HG03460 (cell line): ENCODE measurements at regions not wholly inside any gene's neighbourhood (a gene's known extent, or its start where the extent isn't known, plus 50 kb on each side); places are given as distances from the start of the nearest gene placed in this dataset.
"Not testable (repeated sequence)": the region's sequence is repeated elsewhere in the genome, so short reads cannot be mapped to it uniquely, and the experiment has no call there.

ENCODE experiments used
- ATAC-seq: cut with Tn5 transposase; IDR thresholded peaks from one replicate; pipeline ENCODE4 v1.9.1; 2021; ENCODE audit not compliant: unreplicated experiment

GRCh38 chr1:228938537-228938901, 203.2 kb downstream of the RHOU start:
- no peak for ATAC-seq

GRCh38 chr1:228939001-228939691, 203.9 kb downstream of the RHOU start:
- ATAC-seq, result no peak

DNA sequence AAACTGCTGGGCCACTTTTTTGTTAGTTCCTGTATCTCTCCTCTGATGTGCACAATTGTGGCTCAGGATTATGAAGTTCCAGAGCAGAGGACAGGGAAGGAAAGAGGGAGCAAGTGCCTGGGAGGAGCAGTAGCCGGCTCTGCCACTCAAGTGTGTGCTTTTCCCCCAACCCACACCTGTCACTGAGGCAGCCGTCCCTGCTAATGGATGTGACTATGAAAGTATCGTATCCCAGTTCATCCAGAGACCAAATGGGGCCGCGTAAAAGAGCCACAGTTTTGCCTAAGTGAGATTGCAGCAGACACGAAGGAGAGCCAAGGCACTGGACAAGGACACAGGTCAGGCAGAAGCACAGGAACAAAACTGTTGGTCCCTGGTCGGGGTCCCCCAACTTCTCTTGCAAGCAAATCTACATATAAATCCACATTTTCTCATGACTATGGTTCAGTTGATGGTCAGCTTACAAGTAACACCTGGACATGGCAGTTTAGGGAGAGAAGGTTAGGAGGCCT, 204.7 kb downstream of the RHOU start:
- no peak for ATAC-seq

GRCh38 chr1:228940526-228940925, 205.2 kb downstream of the RHOU start:
- no peak for ATAC-seq

DNA sequence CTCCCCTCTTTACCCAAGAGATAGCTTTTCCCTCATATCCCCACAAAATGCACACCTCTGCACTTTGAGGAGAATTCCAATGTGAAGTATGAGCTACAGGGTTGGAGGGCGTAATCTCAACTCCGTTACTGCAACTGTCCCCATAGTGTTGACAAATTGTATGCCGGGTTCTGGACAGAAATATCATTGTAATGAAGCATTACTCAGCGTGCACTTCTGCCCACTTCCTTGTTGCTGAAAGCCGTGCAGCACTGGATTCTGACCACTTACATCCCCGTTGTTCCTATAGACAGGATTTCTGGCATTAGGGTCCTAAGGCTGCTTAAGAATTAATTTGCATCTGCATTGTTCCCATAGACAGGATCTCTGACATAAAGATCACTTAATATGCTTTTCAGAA, 205.6 kb downstream of the RHOU start:
- no peak for ATAC-seq

GRCh38 chr1:228941666-228942065, 206.4 kb downstream of the RHOU start:
- no peak for ATAC-seq

DNA sequence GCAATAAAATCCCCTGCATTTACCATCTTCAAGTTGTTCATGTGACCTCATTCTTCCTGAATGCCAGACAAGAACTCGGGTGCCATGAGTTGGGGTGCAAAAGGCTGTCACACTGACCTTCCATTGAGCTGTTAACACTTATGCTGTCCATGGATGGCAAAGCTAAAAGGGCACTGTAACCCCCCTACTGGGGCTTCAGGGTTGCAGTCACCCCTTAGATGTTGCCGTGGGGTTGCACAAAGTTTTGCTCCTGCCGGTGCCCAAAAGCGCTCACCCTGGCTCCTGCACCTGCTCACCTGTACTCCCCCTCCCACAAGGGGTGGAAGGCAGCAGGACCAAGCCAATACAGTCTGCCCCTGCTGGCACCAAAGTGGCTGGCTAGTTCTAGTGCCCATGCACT, 208.2 kb downstream of the RHOU start:
- no peak for ATAC-seq

- no peak for ATAC-seq
These were observed 209.0 kb downstream of the RHOU start for GRCh38 chr1:228944296-228944695.

DNA sequence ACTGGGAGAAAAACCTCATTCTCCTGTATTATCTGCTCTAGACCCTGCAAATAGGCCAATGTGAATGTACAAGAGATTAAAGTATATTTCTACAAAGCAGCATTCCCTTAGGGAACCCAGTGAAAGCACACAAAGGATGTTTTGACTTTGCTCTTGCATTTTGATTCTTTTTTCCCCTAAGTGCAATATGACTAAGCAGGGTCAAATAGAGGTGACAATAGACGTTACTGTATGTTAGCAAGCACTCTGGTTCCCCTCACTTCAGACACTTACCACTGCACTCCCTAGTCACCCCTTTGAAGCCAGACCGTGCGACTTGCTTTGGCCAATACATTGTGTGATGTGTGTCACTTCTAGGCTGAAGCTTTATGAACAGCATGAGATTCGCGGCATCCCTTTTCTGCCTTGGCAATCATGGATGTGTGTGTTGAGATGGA, 209.7 kb downstream of the RHOU start:
- no peak for ATAC-seq

- ATAC-seq, result no peak
These were observed 210.6 kb downstream of the RHOU start for GRCh38 chr1:228945885-228946284.

- ATAC-seq, result not testable (repeated sequence)
These were observed 214.3 kb downstream of the RHOU start for GRCh38 chr1:228949617-228950016.

DNA sequence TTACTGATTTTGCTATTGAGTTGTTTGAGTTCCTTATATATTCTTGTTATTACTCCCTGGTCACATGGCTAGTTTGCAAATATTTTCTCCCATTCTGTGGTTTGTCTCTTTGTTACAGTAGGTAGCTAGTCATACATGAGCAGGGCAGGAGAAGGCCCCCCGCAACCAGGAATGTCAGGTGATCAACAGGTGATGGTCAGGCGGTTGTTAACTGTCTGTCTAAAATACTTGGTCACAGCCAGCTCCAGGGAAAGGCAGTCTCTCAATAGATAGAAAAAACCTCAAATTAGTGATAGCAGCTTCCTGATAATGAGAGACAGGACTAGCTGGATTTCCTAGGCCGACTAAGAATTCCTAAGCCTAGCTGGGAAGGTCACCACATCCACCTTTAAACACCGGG, 217.9 kb downstream of the RHOU start:
- no peak for ATAC-seq

GRCh38 chr1:228953808-228954207, 218.5 kb downstream of the RHOU start:
- ATAC-seq, result not testable (repeated sequence)

GRCh38 chr1:228955691-228956090, 220.4 kb downstream of the RHOU start:
- no peak for ATAC-seq

DNA sequence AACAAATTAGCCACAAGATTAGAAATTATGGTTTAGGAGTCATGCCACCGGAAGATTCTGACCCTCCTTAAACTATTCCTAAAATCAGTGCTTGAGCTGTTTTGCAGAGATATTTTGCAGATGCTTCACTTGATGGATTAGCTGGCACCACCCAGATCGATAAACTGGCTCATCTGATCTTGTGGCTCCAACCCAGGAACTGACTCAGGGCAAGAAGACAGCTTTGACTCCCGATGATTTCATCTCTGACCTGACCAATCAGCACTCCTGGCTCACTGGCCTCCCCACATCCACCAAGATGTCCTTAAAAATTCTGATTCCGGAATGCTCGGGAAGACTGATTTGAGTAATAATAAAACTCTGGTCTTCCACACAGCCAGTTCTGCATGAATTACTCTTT, 221.6 kb downstream of the RHOU start:
- no peak for ATAC-seq

DNA sequence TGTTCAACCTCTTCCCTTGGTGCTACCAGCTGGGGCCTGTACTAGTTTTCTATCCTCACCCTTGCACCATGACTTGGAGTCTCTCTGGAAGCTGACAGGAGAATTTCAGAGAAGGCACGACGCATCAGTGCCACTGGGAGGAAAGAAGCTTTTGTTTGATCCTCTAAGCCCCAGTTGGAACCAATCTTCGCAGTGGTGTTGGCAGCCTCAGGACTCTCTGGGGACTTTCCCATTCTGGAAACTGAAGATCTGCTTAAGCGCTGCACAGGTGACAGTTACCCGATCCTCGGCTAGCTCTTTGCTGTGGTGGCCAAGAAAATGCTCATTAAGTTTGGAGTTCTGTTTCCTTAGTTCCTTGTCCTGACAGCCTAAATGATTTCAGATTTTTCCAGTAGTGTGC, 222.3 kb downstream of the RHOU start:
- ATAC-seq, result no peak

DNA sequence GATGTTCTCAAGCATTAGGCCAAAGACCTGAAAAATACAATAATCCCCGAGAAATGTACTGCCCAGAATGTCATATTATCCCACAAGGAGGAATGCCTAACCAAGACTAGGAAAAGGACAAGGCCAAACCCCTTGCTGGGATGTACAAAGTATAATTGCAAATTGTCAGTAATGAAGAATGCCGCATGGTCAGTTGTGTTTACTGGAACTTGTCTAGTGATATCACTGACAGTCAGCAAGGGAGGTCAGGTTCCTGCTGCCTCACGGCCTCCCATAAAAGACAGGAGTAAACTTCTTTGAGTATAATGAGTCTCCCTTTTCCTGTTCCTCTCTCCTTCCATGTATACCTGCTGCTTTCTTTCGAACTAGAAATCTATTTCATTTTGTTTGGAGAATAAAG, 222.8 kb downstream of the RHOU start:
- ATAC-seq, result no peak

DNA sequence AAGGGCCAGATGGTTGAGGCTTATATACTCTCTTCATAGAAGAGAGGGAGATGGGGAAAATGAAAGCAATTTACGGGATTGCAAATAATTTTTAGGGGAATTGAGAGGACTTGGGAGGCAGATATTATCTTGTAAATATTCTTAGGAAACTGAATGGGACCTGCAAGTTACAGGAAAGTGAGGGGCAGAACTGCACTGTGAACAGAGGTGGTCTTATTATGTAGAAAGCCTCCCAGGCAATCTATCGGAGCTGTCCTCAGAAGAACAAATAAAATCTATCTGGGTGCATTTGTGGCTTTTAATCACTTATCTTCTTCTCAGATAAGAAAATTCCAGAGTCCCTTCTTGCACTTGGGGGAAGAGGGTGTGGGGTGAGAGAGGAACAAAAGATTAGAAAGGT, 223.5 kb downstream of the RHOU start:
- ATAC-seq, result no peak

- no peak for ATAC-seq
These were observed 225.4 kb downstream of the RHOU start for GRCh38 chr1:228960705-228961104.

- no peak for ATAC-seq
These were observed 226.2 kb downstream of the RHOU start for GRCh38 chr1:228961511-228961910.

DNA sequence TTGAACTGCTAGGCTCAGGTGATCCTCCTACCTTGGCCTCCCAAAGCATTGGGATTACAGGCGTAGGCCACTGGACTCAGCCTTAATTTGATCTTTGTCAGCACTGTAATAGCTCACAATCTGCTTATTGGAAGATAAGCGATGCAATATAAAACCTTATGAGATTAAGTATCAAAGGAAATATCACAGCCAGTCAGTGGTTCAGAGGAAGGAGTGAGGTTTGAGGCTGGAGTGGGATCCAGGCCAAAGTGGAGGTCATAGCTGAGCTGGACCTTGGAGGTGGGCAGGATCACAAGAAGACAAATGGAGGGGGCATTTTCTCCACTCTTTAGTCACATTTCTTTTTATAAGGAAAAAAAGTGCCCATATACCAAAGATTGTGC, 228.5 kb downstream of the RHOU start:
- no peak for ATAC-seq

DNA sequence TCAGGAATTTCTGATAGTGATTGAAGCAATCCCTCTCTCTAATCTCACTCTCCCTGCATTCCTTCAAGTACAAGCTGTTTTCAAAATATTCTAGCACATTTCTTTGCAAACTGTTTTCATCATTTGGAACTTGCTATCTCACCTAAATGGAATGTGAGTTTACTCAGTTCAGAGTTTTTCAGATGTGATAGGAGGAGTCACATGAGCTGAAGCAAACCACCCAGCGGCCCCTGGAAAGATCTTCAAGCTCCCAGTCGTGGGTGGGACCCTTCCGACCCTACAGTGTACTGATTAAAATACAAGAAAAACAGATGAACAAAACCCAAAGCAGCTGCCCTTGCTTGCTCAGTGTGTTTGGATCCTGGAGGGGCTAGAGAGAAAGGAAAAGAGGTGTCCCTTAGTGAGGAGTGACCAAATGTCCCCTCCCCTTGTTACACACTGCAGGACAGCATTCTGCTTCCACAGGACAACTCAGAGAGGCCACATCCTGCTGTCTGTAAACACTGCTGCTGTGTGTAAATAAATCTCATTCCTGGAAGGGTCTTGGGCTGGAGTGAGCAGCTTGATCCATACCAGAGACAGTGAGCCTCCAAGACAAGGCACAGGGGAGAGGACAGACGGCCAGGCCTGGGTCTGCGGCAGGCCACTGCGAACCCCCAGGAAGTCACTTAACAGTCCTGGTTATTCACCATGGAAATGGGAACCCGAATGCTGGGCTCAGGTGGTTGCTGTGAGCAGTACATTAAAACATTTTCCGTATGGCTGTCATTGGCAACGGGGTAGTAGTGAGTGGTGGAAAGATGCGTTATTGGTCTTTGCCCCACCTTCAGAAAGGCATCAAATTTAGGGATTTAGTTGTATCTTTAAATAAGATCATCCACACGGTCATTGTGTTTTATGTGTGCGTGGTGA, 229.2 kb downstream of the RHOU start:
- ATAC-seq, result no peak
